ENCODE measurements at regions not wholly inside any gene's neighbourhood (a gene's known extent, or its start where the extent isn't known, plus 50 kb on each side); places are given as distances from the start of the nearest gene placed in this dataset.
"Not testable (repeated sequence)": the region's sequence is repeated elsewhere in the genome, so short reads cannot be mapped to it uniquely, and the experiment has no call there.

DNA sequence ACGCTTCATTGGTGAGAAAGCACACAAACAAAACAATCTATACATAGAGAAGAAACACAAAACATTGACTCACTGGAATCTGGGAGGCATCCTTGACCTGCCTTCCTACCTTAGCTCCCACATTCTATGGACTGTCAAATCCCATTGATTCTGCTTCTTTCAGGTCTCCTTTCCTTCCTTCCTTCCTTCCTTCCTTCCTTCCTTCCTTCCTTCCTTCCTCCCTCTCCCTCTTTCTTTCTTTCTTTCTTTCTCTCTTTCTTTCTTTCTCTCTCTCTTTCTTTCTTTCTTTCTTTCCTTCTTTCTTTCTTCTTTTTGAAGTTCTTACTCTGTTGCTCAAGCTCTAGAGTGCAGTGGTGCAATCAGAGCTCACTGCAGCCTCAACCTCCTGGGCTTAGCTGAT lies 108.0 kb upstream of the SGK1 start:
- not testable (repeated sequence) for H3K9ac ChIP-seq (ENCODE audit: low read length in 5 of 5); H3K4me3 ChIP-seq (ENCODE audit: low read depth in 1 of 5, low read length in 5 of 5); H3K9me3 ChIP-seq (ENCODE audit: control insufficient read depth in 5 of 5, low read length in 5 of 5); H3K27ac ChIP-seq (ENCODE audit: low read depth, low read length); H3K4me1 ChIP-seq (ENCODE audit: control insufficient read depth in 5 of 5, insufficient read depth in 5 of 5, low read length in 5 of 5); H3K36me3 ChIP-seq (ENCODE audit: control insufficient read depth in 5 of 5, insufficient read depth in 5 of 5, low read length in 5 of 5); H3K27me3 ChIP-seq (ENCODE audit: control insufficient read depth in 5 of 5, insufficient read depth in 4 of 5, low read length in 5 of 5)

DNA sequence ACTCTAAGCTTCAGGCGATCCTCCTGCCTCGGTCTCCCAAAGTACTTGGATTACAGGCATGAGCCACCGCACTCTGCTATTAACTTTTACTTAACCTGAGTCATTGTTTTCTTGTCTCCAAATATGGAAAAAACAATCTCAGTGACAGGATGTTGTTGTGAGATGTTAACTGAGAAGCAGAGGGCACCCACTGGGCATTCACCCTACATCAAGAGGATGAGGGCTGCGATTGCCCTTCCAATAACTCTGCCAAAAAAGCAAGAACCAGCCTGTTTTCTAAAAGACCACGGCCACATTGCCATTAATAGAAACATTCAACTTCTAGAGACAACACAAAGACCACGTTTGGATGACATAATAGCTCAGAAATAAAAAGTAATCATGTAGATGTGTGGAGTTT lies 107.6 kb upstream of the SGK1 start:
- Histone ChIP-seq H3K36me3 (ENCODE audit: control insufficient read depth in 5 of 5, insufficient read depth in 5 of 5, low read length in 5 of 5) (no peaks in the 10 kb centered on the region), H3K4me1 (ENCODE audit: control insufficient read depth in 5 of 5, insufficient read depth in 5 of 5, low read length in 5 of 5) (peaks cover 0 to 5% (median 0%) of the 10 kb centered on the region in 5 donors), H3K4me3 (ENCODE audit: low read depth in 1 of 5, low read length in 5 of 5) (no peak overlapping the region), H3K27me3 (ENCODE audit: control insufficient read depth in 5 of 5, insufficient read depth in 4 of 5, low read length in 5 of 5) (no peaks in the 10 kb centered on the region), H3K9ac (ENCODE audit: low read length in 5 of 5) (no peak overlapping the region), H3K27ac (ENCODE audit: low read depth, low read length) (no peak overlapping the region), H3K9me3 (ENCODE audit: control insufficient read depth in 5 of 5, low read length in 5 of 5) (no peaks in the 10 kb centered on the region)

DNA sequence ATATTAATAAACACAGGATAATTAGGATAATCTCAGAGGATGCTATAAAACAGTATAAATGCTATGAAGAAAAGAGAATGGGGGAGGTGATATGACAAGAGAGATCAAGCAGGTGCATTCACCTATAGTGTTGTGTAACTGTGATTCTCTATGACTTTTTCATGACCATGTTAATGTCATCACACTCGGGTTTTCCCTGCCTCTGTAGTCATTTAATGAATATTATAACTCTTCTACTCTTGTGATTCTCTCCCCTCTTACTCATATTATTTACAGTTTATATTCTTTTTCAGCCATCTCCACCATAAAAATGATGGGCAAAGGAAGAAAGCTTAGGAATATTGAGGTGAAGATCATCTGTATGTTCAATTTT lies 106.9 kb upstream of the SGK1 start:
- Histone ChIP-seq H3K9ac (ENCODE audit: low read length in 5 of 5) (no peak overlapping the region), H3K27ac (ENCODE audit: low read depth, low read length) (peak overlapping the region; percentile 18), H3K4me3 (ENCODE audit: low read depth in 1 of 5, low read length in 5 of 5) (no peak overlapping the region), H3K9me3 (ENCODE audit: control insufficient read depth in 5 of 5, low read length in 5 of 5) (no peaks in the 10 kb centered on the region), H3K4me1 (ENCODE audit: control insufficient read depth in 5 of 5, insufficient read depth in 5 of 5, low read length in 5 of 5) (peaks cover 0 to 5% (median 0%) of the 10 kb centered on the region in 5 donors), H3K36me3 (ENCODE audit: control insufficient read depth in 5 of 5, insufficient read depth in 5 of 5, low read length in 5 of 5) (no peaks in the 10 kb centered on the region), H3K27me3 (ENCODE audit: control insufficient read depth in 5 of 5, insufficient read depth in 4 of 5, low read length in 5 of 5) (no peaks in the 10 kb centered on the region)

DNA sequence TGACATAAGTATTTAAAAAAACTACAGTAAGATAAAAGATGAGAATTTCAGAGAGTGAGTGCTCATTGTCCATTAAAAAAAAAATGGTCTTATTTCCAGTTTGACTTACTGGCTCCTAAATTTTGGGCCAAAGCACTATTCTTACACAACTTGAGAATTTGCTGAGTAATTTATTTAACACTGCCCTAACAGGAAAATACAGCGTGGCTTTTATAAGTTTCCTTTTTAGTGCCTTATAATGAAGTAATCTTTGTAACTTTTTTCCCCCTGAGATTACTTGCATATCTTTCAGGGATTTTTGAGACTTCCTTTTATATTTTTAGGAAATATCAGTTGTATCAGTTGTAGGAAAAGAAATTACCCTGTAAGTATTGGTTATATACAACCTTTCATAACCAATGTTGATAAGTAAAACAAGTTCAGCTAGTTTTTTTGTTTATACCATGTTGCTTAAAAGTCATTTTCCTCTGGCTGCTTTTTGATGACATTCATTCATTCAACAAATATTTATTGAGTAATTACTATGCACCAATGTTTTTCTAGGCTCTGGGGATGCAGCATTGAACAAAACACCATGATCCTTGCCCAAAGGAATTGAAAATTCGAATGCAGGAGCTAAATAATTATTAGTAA lies 106.4 kb upstream of the SGK1 start:
- H3K4me1 ChIP-seq (ENCODE audit: control insufficient read depth in 5 of 5, insufficient read depth in 5 of 5, low read length in 5 of 5) = peaks cover 0 to 5% (median 0%) of the 10 kb centered on the region in 5 donors
- H3K27ac ChIP-seq (ENCODE audit: low read depth, low read length) = peak overlapping the region; percentile 18
- H3K36me3 ChIP-seq (ENCODE audit: control insufficient read depth in 5 of 5, insufficient read depth in 5 of 5, low read length in 5 of 5) = no peaks in the 10 kb centered on the region
- no peak overlapping the region for H3K4me3 ChIP-seq (ENCODE audit: low read depth in 1 of 5, low read length in 5 of 5)
- no peaks in the 10 kb centered on the region for H3K9me3 ChIP-seq (ENCODE audit: control insufficient read depth in 5 of 5, low read length in 5 of 5)
- no peak overlapping the region for H3K9ac ChIP-seq (ENCODE audit: low read length in 5 of 5)
- H3K27me3 ChIP-seq (ENCODE audit: control insufficient read depth in 5 of 5, insufficient read depth in 4 of 5, low read length in 5 of 5) = no peaks in the 10 kb centered on the region

DNA sequence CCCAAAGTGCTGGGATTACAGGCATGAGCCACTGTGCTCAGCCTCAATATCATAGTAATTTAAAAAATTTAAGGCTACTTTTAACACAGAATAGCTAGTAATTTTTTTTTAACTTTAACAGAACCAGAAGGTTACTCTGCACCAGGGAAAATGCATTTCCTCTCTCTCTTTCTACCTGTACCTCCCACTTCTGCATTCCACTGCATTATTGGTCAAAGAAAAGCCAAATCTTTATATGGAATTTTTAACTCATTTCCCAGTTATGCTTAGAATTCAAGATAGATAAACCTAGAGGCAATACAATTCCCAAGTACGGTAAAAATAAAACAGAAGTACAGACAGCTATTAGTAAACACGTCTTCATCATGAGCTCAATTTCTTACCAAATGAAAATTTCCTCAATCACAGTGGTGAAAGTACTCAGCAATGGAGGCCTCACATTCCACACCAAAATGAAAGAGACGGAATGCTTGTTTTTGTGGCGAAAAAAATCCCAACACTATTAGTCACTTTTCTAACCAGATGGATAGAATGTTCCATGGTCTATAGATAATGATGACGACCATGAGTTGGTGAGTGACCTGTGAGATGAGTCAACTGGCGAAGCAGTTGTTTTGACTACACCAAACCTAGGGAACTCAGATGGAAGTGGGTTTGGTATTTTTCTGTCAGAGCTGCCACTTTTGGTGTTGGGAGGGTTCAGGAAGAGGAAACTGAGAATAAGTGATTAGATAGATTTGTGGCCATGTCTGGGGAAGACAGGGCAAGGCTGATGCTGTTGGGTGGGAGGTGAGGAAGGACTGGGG lies 104.7 kb upstream of the SGK1 start:
- no peak overlapping the region for H3K27ac ChIP-seq (ENCODE audit: low read depth, low read length)

DNA sequence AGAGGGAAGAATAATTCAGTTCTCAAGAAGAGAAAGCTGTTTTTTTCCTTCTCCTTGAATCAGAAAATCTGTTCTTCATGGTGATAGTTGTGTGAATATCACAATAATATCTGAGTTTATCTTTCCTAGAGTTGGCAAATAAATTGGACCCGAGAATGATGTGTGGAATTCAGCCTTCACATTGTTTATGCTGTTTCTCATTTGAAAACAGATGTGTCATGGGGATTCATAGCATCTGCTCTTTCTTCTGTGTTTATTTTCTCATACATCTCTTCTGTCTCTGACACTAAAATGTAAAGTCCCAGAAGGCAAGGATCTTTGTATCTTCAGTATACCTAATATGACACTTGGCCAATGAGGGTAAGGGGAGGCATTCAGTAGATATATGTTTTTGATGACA lies 103.6 kb upstream of the SGK1 start:
- Histone ChIP-seq H3K9ac (ENCODE audit: low read length in 5 of 5) (no peak overlapping the region), H3K27me3 (ENCODE audit: control insufficient read depth in 5 of 5, insufficient read depth in 4 of 5, low read length in 5 of 5) (no peaks in the 10 kb centered on the region), H3K4me1 (ENCODE audit: control insufficient read depth in 5 of 5, insufficient read depth in 5 of 5, low read length in 5 of 5) (peaks cover 0 to 5% (median 0%) of the 10 kb centered on the region in 5 donors), H3K9me3 (ENCODE audit: control insufficient read depth in 5 of 5, low read length in 5 of 5) (no peaks in the 10 kb centered on the region), H3K36me3 (ENCODE audit: control insufficient read depth in 5 of 5, insufficient read depth in 5 of 5, low read length in 5 of 5) (no peaks in the 10 kb centered on the region), H3K27ac (ENCODE audit: low read depth, low read length) (no peak overlapping the region), H3K4me3 (ENCODE audit: low read depth in 1 of 5, low read length in 5 of 5) (no peak overlapping the region)

More for the DNA sequence above, 104.7 kb upstream of the SGK1 start:
- H3K4me1 ChIP-seq (ENCODE audit: control insufficient read depth in 5 of 5, insufficient read depth in 5 of 5, low read length in 5 of 5) = peaks cover 0 to 5% (median 0%) of the 10 kb centered on the region in 5 donors
- no peaks in the 10 kb centered on the region for H3K9me3 ChIP-seq (ENCODE audit: control insufficient read depth in 5 of 5, low read length in 5 of 5)
- no peak overlapping the region for H3K4me3 ChIP-seq (ENCODE audit: low read depth in 1 of 5, low read length in 5 of 5)
- no peaks in the 10 kb centered on the region for H3K36me3 ChIP-seq (ENCODE audit: control insufficient read depth in 5 of 5, insufficient read depth in 5 of 5, low read length in 5 of 5)
- no peak overlapping the region for H3K9ac ChIP-seq (ENCODE audit: low read length in 5 of 5)
- no peaks in the 10 kb centered on the region for H3K27me3 ChIP-seq (ENCODE audit: control insufficient read depth in 5 of 5, insufficient read depth in 4 of 5, low read length in 5 of 5)

DNA sequence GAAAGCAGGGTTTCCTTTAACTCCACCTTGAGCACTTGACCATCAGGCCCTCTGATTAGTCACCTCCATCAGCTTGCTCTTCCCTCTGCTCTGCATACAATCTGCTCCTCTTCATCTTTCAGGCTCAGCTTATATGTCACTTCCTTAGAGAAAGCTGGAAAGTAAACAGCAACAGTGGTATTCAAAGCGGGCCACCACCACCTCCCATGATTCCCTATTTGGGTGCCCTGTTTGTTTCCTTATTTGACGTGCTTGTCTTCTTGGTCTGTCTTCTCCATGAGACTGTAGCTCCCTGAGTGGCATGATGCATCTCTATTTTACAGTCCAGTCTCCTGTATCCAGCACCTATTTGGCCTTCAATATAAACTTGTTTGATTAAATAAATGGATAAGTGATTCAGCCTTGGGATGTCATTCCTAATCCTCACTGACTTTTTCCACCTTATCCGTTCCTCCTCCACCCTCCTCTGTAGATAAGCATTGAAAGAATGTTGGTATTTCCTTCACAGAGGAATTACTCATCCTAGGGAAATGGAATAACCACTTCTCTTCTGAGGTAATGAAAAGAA lies 102.8 kb upstream of the SGK1 start:
- no peaks in the 10 kb centered on the region for H3K36me3 ChIP-seq (ENCODE audit: control insufficient read depth in 5 of 5, insufficient read depth in 5 of 5, low read length in 5 of 5)
- no peak overlapping the region for H3K27ac ChIP-seq (ENCODE audit: low read depth, low read length)
- H3K27me3 ChIP-seq (ENCODE audit: control insufficient read depth in 5 of 5, insufficient read depth in 4 of 5, low read length in 5 of 5) = no peaks in the 10 kb centered on the region
- peaks cover 0 to 5% (median under 1%) of the 10 kb centered on the region in 5 donors for H3K4me1 ChIP-seq (ENCODE audit: control insufficient read depth in 5 of 5, insufficient read depth in 5 of 5, low read length in 5 of 5)
- H3K4me3 ChIP-seq (ENCODE audit: low read depth in 1 of 5, low read length in 5 of 5) = no peak overlapping the region
- H3K9me3 ChIP-seq (ENCODE audit: control insufficient read depth in 5 of 5, low read length in 5 of 5) = no peaks in the 10 kb centered on the region
- H3K9ac ChIP-seq (ENCODE audit: low read length in 5 of 5) = no peak overlapping the region

DNA sequence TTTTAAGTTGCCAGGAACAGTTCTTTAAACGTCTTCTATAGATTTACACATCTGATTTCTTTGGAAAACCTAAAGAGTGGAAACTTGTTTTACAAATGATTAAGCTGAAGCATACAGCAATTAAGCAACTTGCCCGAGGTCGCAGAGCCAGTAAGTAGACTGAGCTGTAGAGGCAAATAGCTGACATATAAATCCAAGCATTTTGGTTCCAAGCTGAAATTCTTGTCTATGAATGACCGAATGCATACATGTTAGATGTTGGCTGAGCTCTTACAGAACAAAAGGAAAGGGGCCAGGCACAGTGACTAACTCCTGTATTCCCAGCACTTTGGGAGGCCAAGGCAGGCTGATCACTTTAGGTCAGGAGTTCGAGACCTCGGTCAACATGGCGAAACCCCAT lies 101.8 kb upstream of the SGK1 start:
- no peak overlapping the region for H3K27ac ChIP-seq (ENCODE audit: low read depth, low read length)
- no peak overlapping the region for H3K4me3 ChIP-seq (ENCODE audit: low read depth in 1 of 5, low read length in 5 of 5)
- H3K9me3 ChIP-seq (ENCODE audit: control insufficient read depth in 5 of 5, low read length in 5 of 5) = no peaks in the 10 kb centered on the region
- no peaks in the 10 kb centered on the region for H3K27me3 ChIP-seq (ENCODE audit: control insufficient read depth in 5 of 5, insufficient read depth in 4 of 5, low read length in 5 of 5)
- H3K36me3 ChIP-seq (ENCODE audit: control insufficient read depth in 5 of 5, insufficient read depth in 5 of 5, low read length in 5 of 5) = no peaks in the 10 kb centered on the region
- peaks cover 0 to 12% (median 9%) of the 10 kb centered on the region in 5 donors for H3K4me1 ChIP-seq (ENCODE audit: control insufficient read depth in 5 of 5, insufficient read depth in 5 of 5, low read length in 5 of 5)
- H3K9ac ChIP-seq (ENCODE audit: low read length in 5 of 5) = no peak overlapping the region

DNA sequence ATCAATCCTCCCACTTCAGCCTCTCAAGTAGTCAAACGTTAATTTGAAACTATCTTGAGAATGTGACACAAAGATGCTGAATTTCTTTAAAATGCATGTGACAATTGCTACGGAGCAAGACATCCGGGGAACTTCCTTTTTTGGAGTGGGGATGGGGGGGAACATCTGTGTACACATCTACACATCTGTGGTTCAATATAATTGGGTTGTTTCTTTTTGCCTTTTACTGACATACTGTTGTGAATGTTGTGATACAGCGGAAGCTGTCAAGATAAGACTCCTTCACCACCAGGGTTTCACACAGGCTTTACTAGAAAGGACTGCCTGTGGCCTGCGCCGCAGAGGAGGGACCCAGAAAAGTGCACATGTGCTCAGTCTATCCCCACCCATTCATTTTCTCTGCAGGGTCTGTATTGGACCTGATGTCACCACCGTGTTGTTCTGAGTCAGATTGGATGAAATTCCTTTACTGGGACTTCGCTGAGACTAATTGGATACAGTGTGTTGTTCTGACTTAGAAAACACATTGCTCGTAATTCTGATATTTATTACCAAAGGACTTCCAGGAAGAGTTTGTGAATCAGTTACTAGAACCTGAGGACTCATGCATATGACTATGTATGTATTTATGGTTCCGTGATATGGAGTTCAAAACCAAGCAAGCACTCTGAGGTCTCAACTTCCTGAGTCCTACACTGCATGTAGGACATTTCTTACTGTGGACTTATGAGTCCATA lies 98.7 kb upstream of the SGK1 start:
- peaks cover 0 to 17% (median 7%) of the 10 kb centered on the region in 5 donors for H3K4me1 ChIP-seq (ENCODE audit: control insufficient read depth in 5 of 5, insufficient read depth in 5 of 5, low read length in 5 of 5)
- H3K27me3 ChIP-seq (ENCODE audit: control insufficient read depth in 5 of 5, insufficient read depth in 4 of 5, low read length in 5 of 5) = no peaks in the 10 kb centered on the region
- H3K4me3 ChIP-seq (ENCODE audit: low read depth in 1 of 5, low read length in 5 of 5) = no peak overlapping the region
- H3K9ac ChIP-seq (ENCODE audit: low read length in 5 of 5) = no peak overlapping the region
- peaks cover 0 to 12% (median 4%) of the 10 kb centered on the region in 5 donors for H3K9me3 ChIP-seq (ENCODE audit: control insufficient read depth in 5 of 5, low read length in 5 of 5)
- H3K36me3 ChIP-seq (ENCODE audit: control insufficient read depth in 5 of 5, insufficient read depth in 5 of 5, low read length in 5 of 5) = no peaks in the 10 kb centered on the region
- no peak overlapping the region for H3K27ac ChIP-seq (ENCODE audit: low read depth, low read length)

DNA sequence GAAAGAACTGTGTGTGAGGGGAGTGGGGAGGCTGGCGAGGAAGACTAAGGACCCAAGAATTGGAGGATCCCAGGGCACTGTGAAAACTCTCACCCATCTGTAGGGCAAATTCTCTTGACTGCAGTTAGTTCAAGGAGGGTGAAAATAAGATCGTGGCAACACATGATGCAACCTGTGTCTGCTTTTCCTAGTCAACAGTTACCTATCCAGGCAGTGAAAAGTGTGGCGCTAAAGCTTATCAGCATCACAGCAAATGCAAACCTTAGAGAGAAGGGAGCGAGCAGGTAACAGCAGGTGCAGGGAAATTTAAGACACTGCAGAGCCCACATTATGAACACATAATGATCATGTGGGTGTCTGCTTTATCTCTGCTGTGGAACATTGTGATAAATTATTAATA lies 97.7 kb upstream of the SGK1 start:
- H3K27me3 ChIP-seq (ENCODE audit: control insufficient read depth in 5 of 5, insufficient read depth in 4 of 5, low read length in 5 of 5) = no peaks in the 10 kb centered on the region
- H3K9me3 ChIP-seq (ENCODE audit: control insufficient read depth in 5 of 5, low read length in 5 of 5) = peaks cover 0 to 14% (median 7%) of the 10 kb centered on the region in 5 donors
- no peak overlapping the region for H3K4me3 ChIP-seq (ENCODE audit: low read depth in 1 of 5, low read length in 5 of 5)
- H3K4me1 ChIP-seq (ENCODE audit: control insufficient read depth in 5 of 5, insufficient read depth in 5 of 5, low read length in 5 of 5) = peaks cover 0 to 19% (median 7%) of the 10 kb centered on the region in 5 donors
- no peak overlapping the region for H3K27ac ChIP-seq (ENCODE audit: low read depth, low read length)
- H3K9ac ChIP-seq (ENCODE audit: low read length in 5 of 5) = no peak overlapping the region
- no peaks in the 10 kb centered on the region for H3K36me3 ChIP-seq (ENCODE audit: control insufficient read depth in 5 of 5, insufficient read depth in 5 of 5, low read length in 5 of 5)

Measured in subcutaneous abdominal adipose tissue (tissue), 5 donors.